HCT116 (cell line): ENCODE measurements at regions not wholly inside any gene's neighbourhood (a gene's known extent, or its start where the extent isn't known, plus 50 kb on each side); places are given as distances from the start of the nearest gene placed in this dataset.

Experiments used
- ATF3 ChIP-seq: IDR thresholded peaks from 2 replicates; pipeline ENCODE4 v1.6.1; 2012
- CTCF ChIP-seq, 3 experiments: fragments of 200-600 bp in 1 of 3; sonication (generic) in 1 of 3; IDR thresholded peaks in 2 of 3; conservative IDR thresholded peaks in 1 of 3; 2 replicates each; pipeline ENCODE4 v1.5.1; 2012 to 2017; ENCODE audit warnings: low read depth in 2 of 3, low read length in 2 of 3, antibody characterized with exemption in 1 of 3, borderline replicate concordance in 1 of 3, control low read depth in 1 of 3, mild to moderate bottlenecking in 1 of 3, mixed read lengths in 1 of 3, mixed run types in 1 of 3, moderate library complexity in 1 of 3; ENCODE audit not compliant: insufficient read depth in 1 of 3
- EZH2 ChIP-seq: fragments of 200-600 bp; sonication (generic); IDR thresholded peaks from 2 replicates; pipeline ENCODE4 v1.6.1; 2017; ENCODE audit warnings: antibody characterized with exemption, mixed run types
- JUND ChIP-seq: IDR thresholded peaks from 2 replicates; pipeline ENCODE4 v1.6.1; 2012
- POLR2A ChIP-seq: IDR thresholded peaks from 2 replicates; pipeline ENCODE4 v1.7.0; 2011; ENCODE audit warnings: borderline replicate concordance; ENCODE audit not compliant: insufficient read depth, insufficient read length; ENCODE audit errors: extremely low read depth
- POLR2AphosphoS5 ChIP-seq: IDR thresholded peaks from 2 replicates; pipeline ENCODE4 v1.6.1; 2011; ENCODE audit warnings: mild to moderate bottlenecking, low read depth, low read length, moderate library complexity
- RAD21 ChIP-seq: IDR thresholded peaks from 2 replicates; pipeline ENCODE4 v1.6.1; 2012; ENCODE audit warnings: low read depth, mild to moderate bottlenecking
- SRF ChIP-seq: IDR thresholded peaks from 2 replicates; pipeline ENCODE4 v1.6.1; 2012; ENCODE audit warnings: low read depth
- TCF7L2 ChIP-seq: IDR thresholded peaks from 2 replicates; pipeline ENCODE4 v1.7.0; 2011; ENCODE audit warnings: borderline replicate concordance, inconsistent platforms; ENCODE audit not compliant: insufficient read depth, insufficient read length; ENCODE audit errors: extremely low read depth
- ZFX ChIP-seq: fragments of 450-650 bp; IDR thresholded peaks from 2 replicates; pipeline ENCODE4 v1.6.1; 2017

GRCh38 chr11:42006766-42007165, 547.3 kb upstream of the LRRC4C start:
- no peak for TF ChIP-seq POLR2A
- no peak for TF ChIP-seq CTCF (IDR thresholded peaks at IDR 0.05 in 2 of 3, conservative IDR thresholded peaks at IDR 0.05 in 1 of 3; ENCODE audit: borderline replicate concordance in 1 of 3, insufficient read depth in 1 of 3, low read depth in 2 of 3, low read length in 2 of 3)
- TF ChIP-seq SRF: no peak
- no peak for TF ChIP-seq ZFX
- no peak for TF ChIP-seq EZH2
- no peak for TF ChIP-seq POLR2AphosphoS5
- TF ChIP-seq ATF3: no peak
- no peak for TF ChIP-seq RAD21
- no peak for TF ChIP-seq JUND
- TF ChIP-seq TCF7L2: no peak
